Small intestine (tissue), 7 donors: ENCODE measurements at regions not wholly inside any gene's neighbourhood (a gene's known extent, or its start where the extent isn't known, plus 50 kb on each side); places are given as distances from the start of the nearest gene placed in this dataset.
A peak's percentile ranks its signal among the peaks of the same experiment; 100 is the strongest.

Experiments used
- DNase-seq, 2 donors: peaks; one replicate each; pipeline versions ENCODE4 v3.0.0 to v3.0.0-alpha.2; 2013
- FAIRE-seq: peaks from 2 replicates; lab custom pipeline; 2012; peaks lifted over from hg19 to GRCh38; lab: Jason Lieb, UNC
- H3K27ac ChIP-seq, 3 donors: one replicate each; pipeline ENCODE4 v1.5.1; 2013; ENCODE audit warnings: low read length in 2 of 3, mild to moderate bottlenecking in 2 of 3, control low read depth in 1 of 3, inconsistent platforms in 1 of 3, low read depth in 1 of 3, moderate library complexity in 1 of 3
- H3K27me3 ChIP-seq, 3 donors: one replicate each; pipeline ENCODE4 v1.6.1; 2013; ENCODE audit warnings: low read length in 3 of 3, inconsistent platforms in 1 of 3; ENCODE audit not compliant: control insufficient read depth in 3 of 3, insufficient read depth in 3 of 3
- H3K36me3 ChIP-seq, 3 donors: one replicate each; pipeline ENCODE4 v1.6.1; 2013; ENCODE audit warnings: low read length in 3 of 3, inconsistent platforms in 1 of 3, low read depth in 1 of 3, mild to moderate bottlenecking in 1 of 3, moderate library complexity in 1 of 3; ENCODE audit not compliant: control insufficient read depth in 3 of 3, insufficient read depth in 2 of 3
- H3K4me1 ChIP-seq, 3 donors: one replicate each; pipeline ENCODE4 v1.6.1; 2013; ENCODE audit warnings: low read length in 2 of 3, inconsistent platforms in 1 of 3, low read depth in 1 of 3, mild to moderate bottlenecking in 1 of 3, moderate library complexity in 1 of 3; ENCODE audit not compliant: control insufficient read depth in 3 of 3, insufficient read depth in 2 of 3
- H3K4me3 ChIP-seq, 3 donors: one replicate each; pipeline ENCODE4 v1.5.1; 2013; ENCODE audit warnings: low read length in 3 of 3, control low read depth in 1 of 3, inconsistent platforms in 1 of 3, low read depth in 1 of 3, mild to moderate bottlenecking in 1 of 3, moderate library complexity in 1 of 3
- H3K9me3 ChIP-seq, 2 donors: one replicate each; pipeline ENCODE4 v1.6.1; 2013; ENCODE audit warnings: low read depth in 1 of 2, low read length in 1 of 2; ENCODE audit not compliant: control insufficient read depth in 2 of 2, insufficient read depth in 1 of 2
- WGBS, 3 donors: extraction: QIAGEN DNeasy Blood & Tissue Kit; methylation state at CpG; one replicate each; pipeline ENCODE4 v1.1.7; 2013; 5-methylcytosine and 5-hydroxymethylcytosine counted together
- donor health status: healthy with polysubstance abuse.
- donor health status: control.
- donor health status: control.
- donor health status: Bipolar disorder and iron deficiency.
- donor health status: healthy.

- Histone ChIP-seq H3K4me3 (no peak overlapping the region), H3K36me3 (no peaks in the 10 kb centered on the region), H3K27me3 (no peaks in the 10 kb centered on the region), H3K27ac (no peak overlapping the region), H3K9me3 (no peaks in the 10 kb centered on the region), H3K4me1 (no peaks in the 10 kb centered on the region)
- FAIRE-seq (no peak), DNase-seq (no peak)
- 68 to 83% (median 76%) methylated on average over 4 of the region's 4 CpGs for WGBS, 3 donors
Observed at GRCh38 chr2:65495251-65495877, 63.0 kb upstream of the SPRED2 start.

GRCh38 chr2:65494078-65494477 lies 61.7 kb upstream of the SPRED2 start:
- no peaks in the 10 kb centered on the region for H3K27me3 ChIP-seq
- peaks cover 0 to 7% (median 0%) of the 10 kb centered on the region in 3 donors for H3K4me1 ChIP-seq
- 74 to 96% (median 87%) methylated on average over 3 of the region's 3 CpGs for WGBS, 3 donors
- H3K9me3 ChIP-seq: no peaks in the 10 kb centered on the region
- FAIRE-seq: no peak
- H3K4me3 ChIP-seq: no peak overlapping the region
- H3K36me3 ChIP-seq: no peaks in the 10 kb centered on the region
- no peak overlapping the region for H3K27ac ChIP-seq
- DNase-seq: no peak

GRCh38 chr2:65491381-65491905 lies 59.0 kb upstream of the SPRED2 start:
- no peaks in the 10 kb centered on the region for H3K27me3 ChIP-seq
- H3K36me3 ChIP-seq: no peaks in the 10 kb centered on the region
- peaks cover 0 to 7% (median 0%) of the 10 kb centered on the region in 3 donors for H3K4me1 ChIP-seq
- H3K4me3 ChIP-seq: no peak overlapping the region
- 45 to 68% (median 62%) methylated on average over 7 of the region's 7 CpGs for WGBS, 3 donors
- DNase-seq (no peak), FAIRE-seq (no peak)
- H3K9me3 ChIP-seq: no peaks in the 10 kb centered on the region
- H3K27ac ChIP-seq: no peak overlapping the region

- Histone ChIP-seq H3K9me3 (no peaks in the 10 kb centered on the region), H3K27ac (no peak overlapping the region), H3K27me3 (no peaks in the 10 kb centered on the region), H3K4me1 (peaks cover 0 to 7% (median 0%) of the 10 kb centered on the region in 3 donors), H3K36me3 (no peaks in the 10 kb centered on the region), H3K4me3 (no peak overlapping the region)
- DNase-seq (no peak), FAIRE-seq (no peak)
- 66 to 86% (median 83%) methylated on average over 3 of the region's 3 CpGs for WGBS, 3 donors
Observed at GRCh38 chr2:65490222-65490621, 57.8 kb upstream of the SPRED2 start.

- DNase-seq: peak; percentile 46 to 57
- H3K4me1 ChIP-seq: peaks cover 0 to 7% (median 0%) of the 10 kb centered on the region in 3 donors
- no peak for FAIRE-seq
- 15 to 38% (median 27%) methylated on average over 5 of the region's 5 CpGs for WGBS, 3 donors
- no peaks in the 10 kb centered on the region for H3K9me3 ChIP-seq
- H3K36me3 ChIP-seq: no peaks in the 10 kb centered on the region
- no peaks in the 10 kb centered on the region for H3K27me3 ChIP-seq
- no peak overlapping the region for H3K4me3 ChIP-seq
- no peak overlapping the region for H3K27ac ChIP-seq
Observed at GRCh38 chr2:65489269-65489668, 56.9 kb upstream of the SPRED2 start.

GRCh38 chr2:65488527-65488926 lies 56.1 kb upstream of the SPRED2 start:
- Histone ChIP-seq H3K4me3 (no peak overlapping the region), H3K9me3 (no peaks in the 10 kb centered on the region), H3K36me3 (no peaks in the 10 kb centered on the region), H3K4me1 (peaks cover 0 to 7% (median 0%) of the 10 kb centered on the region in 3 donors), H3K27me3 (no peaks in the 10 kb centered on the region), H3K27ac (no peak overlapping the region)
- 88 to 97% (median 90%) methylated on average over 3 of the region's 3 CpGs for WGBS, 3 donors
- FAIRE-seq: no peak
- DNase-seq: no peak

- no peak overlapping the region for H3K27ac ChIP-seq
- FAIRE-seq: no peak
- H3K4me1 ChIP-seq: peaks cover 0 to 7% (median 0%) of the 10 kb centered on the region in 3 donors
- H3K4me3 ChIP-seq: no peak overlapping the region
- no peaks in the 10 kb centered on the region for H3K9me3 ChIP-seq
- H3K27me3 ChIP-seq: no peaks in the 10 kb centered on the region
- H3K36me3 ChIP-seq: no peaks in the 10 kb centered on the region
- no peak for DNase-seq
- WGBS, 3 donors: 66 to 86% (median 78%) methylated on average over 5 of the region's 5 CpGs
Observed at GRCh38 chr2:65487404-65487803, 55.0 kb upstream of the SPRED2 start.

- no peak for DNase-seq
- Histone ChIP-seq H3K27ac (no peak overlapping the region), H3K4me3 (no peak overlapping the region), H3K4me1 (peaks cover 0 to 7% (median 0%) of the 10 kb centered on the region in 3 donors), H3K27me3 (no peaks in the 10 kb centered on the region), H3K9me3 (no peaks in the 10 kb centered on the region), H3K36me3 (no peaks in the 10 kb centered on the region)
- 76 to 88% (median 83%) methylated on average over 4 of the region's 4 CpGs for WGBS, 3 donors
- FAIRE-seq: no peak
Observed at GRCh38 chr2:65486802-65487201, 54.4 kb upstream of the SPRED2 start.
